C4-2B (cell line): ENCODE measurements at regions not wholly inside any gene's neighbourhood (a gene's known extent, or its start where the extent isn't known, plus 50 kb on each side); places are given as distances from the start of the nearest gene placed in this dataset.

Source experiments
- H3K27ac ChIP-seq: fragments of 450-650 bp; 2 replicates; pipeline ENCODE4 v1.5.1; 2017
- ZFX ChIP-seq: fragments of 450-650 bp; IDR thresholded peaks from 2 replicates; pipeline ENCODE4 v1.6.1; 2017
- TF ChIP-seq, protein P1 (sequence below): fragments of 450-650 bp; conservative IDR thresholded peaks from 2 replicates; pipeline ENCODE4 v1.5.1; 2017; ENCODE audit warnings: mild to moderate bottlenecking

- TF ChIP-seq, protein P1, sequence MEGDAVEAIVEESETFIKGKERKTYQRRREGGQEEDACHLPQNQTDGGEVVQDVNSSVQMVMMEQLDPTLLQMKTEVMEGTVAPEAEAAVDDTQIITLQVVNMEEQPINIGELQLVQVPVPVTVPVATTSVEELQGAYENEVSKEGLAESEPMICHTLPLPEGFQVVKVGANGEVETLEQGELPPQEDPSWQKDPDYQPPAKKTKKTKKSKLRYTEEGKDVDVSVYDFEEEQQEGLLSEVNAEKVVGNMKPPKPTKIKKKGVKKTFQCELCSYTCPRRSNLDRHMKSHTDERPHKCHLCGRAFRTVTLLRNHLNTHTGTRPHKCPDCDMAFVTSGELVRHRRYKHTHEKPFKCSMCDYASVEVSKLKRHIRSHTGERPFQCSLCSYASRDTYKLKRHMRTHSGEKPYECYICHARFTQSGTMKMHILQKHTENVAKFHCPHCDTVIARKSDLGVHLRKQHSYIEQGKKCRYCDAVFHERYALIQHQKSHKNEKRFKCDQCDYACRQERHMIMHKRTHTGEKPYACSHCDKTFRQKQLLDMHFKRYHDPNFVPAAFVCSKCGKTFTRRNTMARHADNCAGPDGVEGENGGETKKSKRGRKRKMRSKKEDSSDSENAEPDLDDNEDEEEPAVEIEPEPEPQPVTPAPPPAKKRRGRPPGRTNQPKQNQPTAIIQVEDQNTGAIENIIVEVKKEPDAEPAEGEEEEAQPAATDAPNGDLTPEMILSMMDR: no peak
- TF ChIP-seq ZFX: no peak
- no peak overlapping the region for H3K27ac ChIP-seq
These were observed 168.8 kb upstream of the HS3ST1 start for GRCh38 chr4:11597506-11597905.

DNA sequence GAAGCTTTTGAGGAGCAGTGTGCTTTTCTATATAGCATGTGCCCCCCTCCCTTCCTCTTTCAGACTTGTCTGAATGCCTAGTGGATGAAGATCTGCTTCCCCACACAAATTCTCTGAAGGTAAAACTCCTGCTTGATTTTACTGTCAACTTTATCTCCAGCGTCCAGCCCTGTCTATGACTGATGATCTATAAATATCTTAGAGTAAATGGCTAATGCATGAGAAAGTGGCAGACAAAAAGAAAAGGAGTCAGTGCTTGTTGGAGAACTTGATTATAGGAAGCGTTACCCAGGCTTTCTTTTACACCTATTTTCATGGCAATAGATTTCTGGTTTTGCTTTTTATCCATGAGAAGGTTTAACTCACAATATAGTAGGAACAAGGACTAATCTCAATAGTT, 168.3 kb upstream of the HS3ST1 start:
- H3K27ac ChIP-seq: no peak overlapping the region
- no peak for TF ChIP-seq ZFX
- TF ChIP-seq, protein P1: no peak

- TF ChIP-seq, protein P1: no peak
- TF ChIP-seq ZFX: no peak
- H3K27ac ChIP-seq: no peak overlapping the region
These were observed 165.0 kb upstream of the HS3ST1 start for GRCh38 chr4:11593576-11594116.

- TF ChIP-seq, protein P1: no peak
- TF ChIP-seq ZFX: no peak
- H3K27ac ChIP-seq: no peak overlapping the region
These were observed 163.6 kb upstream of the HS3ST1 start for GRCh38 chr4:11592276-11592675.

DNA sequence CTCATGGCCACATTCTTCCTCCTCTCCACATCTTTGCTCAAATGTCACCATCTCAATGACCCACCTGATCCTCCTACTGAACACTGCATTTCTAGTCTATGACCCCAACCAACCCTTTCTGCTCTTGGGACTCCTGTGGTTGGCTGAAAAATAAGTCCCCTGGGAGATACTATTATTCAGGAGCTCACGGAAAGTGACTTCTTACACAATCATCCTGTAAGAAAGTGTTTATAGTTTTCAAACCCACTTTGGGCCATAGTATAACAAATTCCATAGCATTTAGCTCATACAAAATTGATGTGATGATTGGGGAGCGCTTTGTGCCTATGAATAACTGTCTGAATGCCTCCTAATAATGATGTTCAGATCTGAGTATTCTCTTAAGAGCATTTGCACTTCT, 161.4 kb upstream of the HS3ST1 start:
- TF ChIP-seq ZFX: no peak
- TF ChIP-seq, protein P1: no peak

GRCh38 chr4:11589676-11590075, 161.0 kb upstream of the HS3ST1 start:
- no peak overlapping the region for H3K27ac ChIP-seq
- TF ChIP-seq ZFX: no peak
- TF ChIP-seq, protein P1: no peak

More for the DNA sequence above, 161.4 kb upstream of the HS3ST1 start:
- H3K27ac ChIP-seq: no peak overlapping the region

DNA sequence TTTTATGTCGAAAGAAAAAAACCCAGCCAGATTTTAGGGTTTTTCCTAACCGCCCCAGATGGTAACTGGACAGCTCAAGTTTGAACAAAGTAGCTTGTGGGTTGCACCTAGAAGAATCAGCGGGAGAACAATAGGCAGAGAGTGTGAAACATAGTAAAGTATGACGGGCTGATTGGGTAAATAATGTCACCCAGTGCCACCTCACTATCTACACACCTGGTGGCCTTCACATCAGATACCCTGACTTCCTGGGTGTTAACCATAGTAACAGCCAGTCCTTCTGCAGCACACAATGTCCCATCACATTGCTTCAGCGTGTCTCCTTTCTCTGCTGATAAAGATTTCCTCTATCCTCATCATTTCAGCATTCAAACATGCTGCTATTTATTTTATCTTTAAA, 159.1 kb upstream of the HS3ST1 start:
- TF ChIP-seq ZFX: no peak
- TF ChIP-seq, protein P1: no peak
- no peak overlapping the region for H3K27ac ChIP-seq
